ENCODE measurements at regions not wholly inside any gene's neighbourhood (a gene's known extent, or its start where the extent isn't known, plus 50 kb on each side); places are given as distances from the start of the nearest gene placed in this dataset.

DNA sequence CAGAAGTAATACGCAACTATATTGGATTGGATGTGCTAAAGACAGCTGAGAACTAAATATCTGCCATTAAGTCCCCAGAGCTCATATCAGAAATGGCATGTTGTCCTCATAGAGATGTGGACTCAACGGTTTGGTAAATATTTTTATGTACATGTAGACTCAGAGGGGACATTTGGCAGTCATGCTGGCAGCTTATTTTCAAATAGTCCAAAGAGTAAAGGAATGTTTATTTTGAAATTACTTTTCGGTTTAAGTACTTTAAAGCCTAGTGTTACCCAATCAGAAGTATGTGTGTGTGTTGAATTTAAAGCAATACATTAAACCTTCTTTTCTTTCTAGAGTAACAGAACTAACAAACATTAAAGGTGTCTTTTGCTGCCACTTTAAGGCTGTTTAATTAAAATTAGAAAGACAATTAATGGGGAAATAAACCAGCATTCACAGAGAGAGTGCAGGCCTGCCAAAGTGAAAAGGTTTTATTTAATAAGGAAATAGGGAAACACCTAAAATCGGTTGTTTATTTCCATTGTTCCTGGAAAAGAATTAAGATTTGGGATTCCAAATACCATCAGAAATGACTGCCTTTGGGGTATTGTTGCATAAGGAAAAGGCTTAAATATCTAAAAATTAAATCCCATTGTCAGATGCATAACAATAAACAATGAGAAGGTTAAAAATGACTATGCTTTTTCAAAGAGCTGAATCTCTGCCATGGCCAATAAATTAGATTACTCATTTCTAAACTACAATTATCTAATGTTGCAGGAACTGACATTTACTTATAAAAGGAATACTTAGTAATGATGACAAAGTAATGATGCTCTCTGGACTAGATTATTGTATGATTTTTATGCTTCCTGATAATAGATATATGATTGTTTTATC lies 113.4 kb upstream of the AHR start:
- no peak for DNase-seq

DNA sequence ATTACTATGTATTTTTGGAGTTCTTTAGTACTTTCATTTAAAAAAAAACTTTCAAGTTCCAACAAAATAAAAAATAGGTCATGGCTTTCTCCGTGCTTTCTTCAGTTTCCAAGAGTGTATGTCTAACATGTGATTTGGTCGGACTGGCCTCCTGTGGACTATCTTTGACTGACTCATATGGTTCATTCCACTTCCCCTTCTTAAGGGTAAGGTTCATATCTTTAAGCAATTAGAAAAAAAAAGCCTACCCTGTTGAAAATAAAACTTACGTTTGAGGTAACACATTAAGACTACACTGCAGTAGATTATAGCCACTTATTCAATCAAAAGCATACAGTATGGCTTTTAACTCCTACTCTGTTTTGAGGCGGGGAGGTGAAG lies 112.8 kb upstream of the AHR start:
- DNase-seq, result no peak

- no peak for DNase-seq
Observed at GRCh38 chr7:17186745-17187530, 111.5 kb upstream of the AHR start.

GRCh38 chr7:17194656-17195055 lies 103.8 kb upstream of the AHR start:
- DNase-seq, result no peak

- no peak for DNase-seq
Observed at GRCh38 chr7:17195576-17195975, 102.9 kb upstream of the AHR start.

DNA sequence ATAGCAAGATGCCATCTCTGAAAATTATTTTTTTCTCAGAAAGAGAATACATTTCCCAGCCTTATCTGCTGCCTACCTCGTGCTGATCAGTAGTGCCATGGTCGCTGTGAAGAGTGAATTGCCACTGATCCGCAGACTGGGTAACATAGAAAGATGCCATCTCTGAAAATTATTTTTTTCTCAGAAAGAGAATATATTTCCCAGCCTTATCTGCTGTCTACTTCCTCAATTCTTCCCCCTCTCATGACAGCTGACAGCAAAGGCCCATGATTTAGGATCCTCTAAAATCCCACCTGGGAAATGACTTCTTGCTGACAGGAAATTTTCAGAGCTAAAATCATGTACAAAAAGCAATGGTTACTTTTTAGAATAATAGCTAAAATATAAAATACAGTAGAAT lies 92.5 kb upstream of the AHR start:
- no peak for DNase-seq

- DNase-seq, result no peak
Observed at GRCh38 chr7:17206349-17206905, 92.0 kb upstream of the AHR start.

- DNase-seq, result no peak
Observed at GRCh38 chr7:17207220-17207619, 91.2 kb upstream of the AHR start.

- DNase-seq, result no peak
Observed at GRCh38 chr7:17209101-17209500, 89.4 kb upstream of the AHR start.

- DNase-seq, result no peak
Observed at GRCh38 chr7:17211307-17211836, 87.1 kb upstream of the AHR start.

- DNase-seq, result no peak
Observed at GRCh38 chr7:17212188-17212587, 86.3 kb upstream of the AHR start.

DNA sequence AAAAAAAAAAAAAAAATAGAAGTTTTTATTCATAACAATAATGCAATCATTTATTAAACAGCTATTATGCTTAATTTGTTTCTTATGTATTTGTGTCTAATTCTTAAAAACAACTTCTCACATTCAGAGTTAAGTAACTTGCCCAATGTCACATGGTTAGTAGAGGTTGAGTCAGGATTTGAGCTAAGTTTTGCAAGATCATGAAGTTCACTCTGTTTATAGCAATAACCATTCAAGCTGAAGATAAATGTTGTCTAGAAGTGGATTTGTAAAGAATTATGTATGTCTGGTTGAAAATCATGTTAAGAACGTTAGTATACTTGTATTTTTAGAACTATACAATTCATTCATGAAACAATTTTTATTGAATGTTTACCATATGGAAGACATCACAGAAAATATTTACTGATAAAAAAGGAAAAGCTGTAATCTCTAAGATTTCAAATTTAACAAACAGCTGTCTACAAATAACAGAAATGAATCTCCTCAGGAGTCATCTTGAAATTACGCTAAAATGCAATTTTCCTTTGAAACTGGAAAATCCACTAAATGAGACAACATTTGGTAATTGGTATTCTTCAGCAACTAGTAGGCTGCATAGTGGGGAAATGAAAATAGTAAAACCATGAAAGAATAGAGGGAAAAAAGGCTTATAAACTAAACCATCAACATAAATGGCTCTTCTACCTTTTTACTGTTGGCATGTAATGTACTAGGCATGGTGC lies 70.5 kb upstream of the AHR start:
- no peak for DNase-seq

- DNase-seq, result no peak
Observed at GRCh38 chr7:17229228-17229627, 69.2 kb upstream of the AHR start.

DNA sequence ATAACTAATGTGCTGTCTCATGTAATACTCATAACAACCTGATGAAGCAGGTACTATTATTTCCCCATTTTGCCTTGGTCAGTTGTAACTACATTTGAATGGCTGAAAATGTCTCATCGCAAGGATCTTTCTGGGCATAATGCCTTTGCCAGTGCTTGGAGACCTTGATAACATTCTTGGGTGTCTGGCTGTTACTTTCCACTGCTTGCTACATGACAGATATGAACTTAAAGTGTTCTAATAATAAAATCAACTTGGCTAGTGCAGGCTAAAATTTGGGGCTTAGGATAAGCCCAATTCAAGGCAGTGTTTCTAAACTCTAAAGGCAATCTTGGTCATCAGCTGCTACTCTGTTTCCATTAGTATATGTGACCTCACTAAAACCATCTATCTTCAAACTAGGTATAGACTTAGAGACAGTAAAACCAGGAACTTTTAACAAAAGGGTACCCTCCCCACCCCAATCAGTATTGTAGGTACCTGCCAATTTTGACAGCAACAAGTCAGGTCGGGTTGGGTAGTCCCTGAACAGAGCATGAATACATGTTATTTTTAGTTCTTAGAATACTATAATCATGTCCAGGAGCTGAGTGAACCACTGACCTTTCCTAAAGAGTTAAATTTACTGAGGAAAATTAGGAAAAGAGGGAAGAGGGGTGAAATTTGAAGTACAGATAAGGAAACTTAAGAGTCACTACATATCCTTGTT lies 68.2 kb upstream of the AHR start:
- DNase-seq, result no peak

- no peak for DNase-seq
Observed at GRCh38 chr7:17233603-17234002, 64.8 kb upstream of the AHR start.

DNA sequence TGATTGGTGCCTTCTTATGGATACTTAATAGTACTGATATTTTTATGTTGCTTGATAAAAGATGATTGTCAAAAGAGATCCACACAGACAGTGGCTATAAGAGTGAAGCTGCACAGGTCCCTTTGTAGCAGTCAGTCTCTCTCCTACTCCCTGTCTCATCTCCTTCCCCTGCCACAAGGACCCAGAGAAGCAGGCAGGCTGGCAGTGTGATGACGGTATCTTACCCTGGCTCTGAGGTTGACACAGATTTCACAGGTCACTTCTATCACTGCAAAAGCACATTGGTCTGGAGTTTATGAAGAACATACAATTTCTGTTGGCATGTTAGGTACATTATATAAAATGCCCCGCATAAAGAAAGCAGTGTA lies 64.4 kb upstream of the AHR start:
- DNase-seq, result no peak

GRCh38 chr7:17234398-17235031 lies 63.9 kb upstream of the AHR start:
- DNase-seq, result no peak

DNA sequence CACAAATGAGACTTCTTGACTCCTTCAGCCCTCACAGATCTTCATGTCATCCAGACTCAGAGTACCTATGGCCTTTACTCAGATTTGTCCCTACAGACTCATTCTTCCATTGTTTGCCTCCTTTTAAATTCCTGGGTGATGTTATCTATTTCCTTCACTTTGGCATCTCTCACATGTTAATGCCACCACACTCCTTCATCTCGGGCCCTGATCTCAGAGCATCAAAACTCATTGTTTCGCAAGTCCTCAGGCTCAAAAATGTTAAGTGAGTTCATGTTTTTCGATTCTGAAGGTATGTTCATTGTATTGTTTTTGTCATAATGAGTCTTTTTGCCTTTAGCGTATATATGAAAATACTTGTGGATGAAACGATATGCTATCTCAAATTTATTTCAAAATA lies 62.3 kb upstream of the AHR start:
- no peak for DNase-seq

DNA sequence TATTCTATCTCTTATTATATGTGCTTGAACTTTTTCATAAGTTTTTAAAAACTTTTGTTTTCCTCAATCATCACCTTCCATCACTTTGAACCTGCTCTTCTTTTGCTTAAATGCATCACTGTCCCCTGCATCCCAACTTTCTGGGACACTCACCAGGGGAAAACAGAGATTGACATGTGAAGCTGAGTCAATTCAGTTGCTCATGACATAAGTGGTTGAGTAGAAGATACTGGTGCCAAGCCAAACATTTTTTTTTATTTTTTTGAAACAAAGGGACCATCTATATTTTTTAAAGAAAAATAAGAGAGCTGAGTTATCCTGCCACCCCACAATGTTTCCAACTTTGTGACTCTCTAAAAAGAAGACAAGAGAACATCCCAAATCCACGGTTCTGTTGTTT lies 61.8 kb upstream of the AHR start:
- DNase-seq, result no peak

- DNase-seq, result no peak
Observed at GRCh38 chr7:17239046-17239445, 59.4 kb upstream of the AHR start.

DNA sequence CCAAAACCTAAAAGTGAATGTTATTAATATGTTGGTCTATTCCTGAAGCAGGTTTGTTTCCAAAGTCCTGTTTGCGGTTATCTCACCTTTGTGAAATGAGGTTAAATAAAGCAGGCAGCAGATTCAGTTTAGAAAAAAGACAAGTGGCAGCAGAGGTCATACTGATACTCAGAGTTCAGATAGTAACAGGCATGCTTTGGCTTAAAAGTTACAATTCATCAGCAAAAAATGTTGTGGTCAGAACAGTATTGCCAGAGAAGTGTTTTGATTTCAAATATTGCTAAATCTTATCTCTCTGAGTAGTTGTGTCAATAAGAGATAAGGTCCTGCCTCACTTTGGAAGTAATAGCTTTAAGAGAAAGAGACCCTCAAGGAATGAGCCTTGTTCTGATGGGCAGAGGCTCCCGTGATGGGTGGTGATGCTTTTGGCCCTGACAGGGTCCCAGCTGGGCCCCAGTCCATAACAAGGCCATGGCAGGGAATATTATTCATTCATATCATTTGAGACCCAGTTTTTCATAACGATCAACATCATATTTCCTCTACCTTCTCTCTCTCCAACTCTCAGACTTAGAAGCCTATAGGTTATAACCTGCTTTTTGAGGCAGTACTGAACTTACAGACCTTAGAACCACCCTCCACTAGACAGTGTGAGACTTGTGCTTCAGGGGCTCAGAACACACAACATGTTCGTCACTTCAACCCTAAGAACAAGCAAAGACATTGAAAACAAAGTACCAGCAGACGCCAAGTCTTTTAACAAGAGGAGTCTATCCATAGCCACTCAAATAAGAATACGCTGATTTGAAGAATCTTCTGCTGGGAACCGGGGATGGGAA lies 58.5 kb upstream of the AHR start:
- no peak for DNase-seq

Measured in NCI-H1417 treated with DMSO at 0.1 percent for 48 hours (cell line).